GM18517 (cell line): ENCODE measurements at regions not wholly inside any gene's neighbourhood (a gene's known extent, or its start where the extent isn't known, plus 50 kb on each side); places are given as distances from the start of the nearest gene placed in this dataset.

Experiments used
- ATAC-seq: cut with Tn5 transposase; IDR thresholded peaks from one replicate; pipeline ENCODE4 v1.9.1; 2021; ENCODE audit warnings: mild to moderate bottlenecking, moderate library complexity; ENCODE audit not compliant: unreplicated experiment

GRCh38 chr6:148081076-148081475 is 261.6 kb upstream of the SASH1 start:
- ATAC-seq, result no peak

- ATAC-seq, result no peak
These were observed 260.6 kb upstream of the SASH1 start for GRCh38 chr6:148082044-148082443.

- ATAC-seq, result no peak
These were observed 259.9 kb upstream of the SASH1 start for GRCh38 chr6:148082696-148083095.

GRCh38 chr6:148085631-148086331 is 256.9 kb upstream of the SASH1 start:
- no peak for ATAC-seq

- ATAC-seq, result no peak
These were observed 256.3 kb upstream of the SASH1 start for GRCh38 chr6:148086386-148086785.

- ATAC-seq, result no peak
These were observed 255.8 kb upstream of the SASH1 start for GRCh38 chr6:148086843-148087242.

- ATAC-seq, result no peak
These were observed 255.0 kb upstream of the SASH1 start for GRCh38 chr6:148087659-148088058.

- no peak for ATAC-seq
These were observed 252.3 kb upstream of the SASH1 start for GRCh38 chr6:148090326-148090725.

GRCh38 chr6:148091394-148091793 is 251.2 kb upstream of the SASH1 start:
- no peak for ATAC-seq

- ATAC-seq, result no peak
These were observed 239.2 kb upstream of the SASH1 start for GRCh38 chr6:148103436-148103835.

- no peak for ATAC-seq
These were observed 238.5 kb upstream of the SASH1 start for GRCh38 chr6:148104131-148104530.

- no peak for ATAC-seq
These were observed 236.9 kb upstream of the SASH1 start for GRCh38 chr6:148105695-148106094.

- no peak for ATAC-seq
These were observed 234.7 kb upstream of the SASH1 start for GRCh38 chr6:148107911-148108310.

GRCh38 chr6:148109732-148110131 is 232.9 kb upstream of the SASH1 start:
- ATAC-seq, result no peak

GRCh38 chr6:148110925-148111324 is 231.7 kb upstream of the SASH1 start:
- ATAC-seq, result no peak

- ATAC-seq, result no peak
These were observed 229.8 kb upstream of the SASH1 start for GRCh38 chr6:148112851-148113319.

GRCh38 chr6:148116001-148116400 is 226.6 kb upstream of the SASH1 start:
- no peak for ATAC-seq

- no peak for ATAC-seq
These were observed 224.4 kb upstream of the SASH1 start for GRCh38 chr6:148118244-148118643.

- ATAC-seq, result no peak
These were observed 214.5 kb upstream of the SASH1 start for GRCh38 chr6:148128014-148128730.

- no peak for ATAC-seq
These were observed 208.0 kb upstream of the SASH1 start for GRCh38 chr6:148134592-148134991.

- no peak for ATAC-seq
These were observed 206.1 kb upstream of the SASH1 start for GRCh38 chr6:148136586-148136985.

GRCh38 chr6:148137652-148138051 is 205.0 kb upstream of the SASH1 start:
- ATAC-seq, result no peak
